ENCODE measurements at regions not wholly inside any gene's neighbourhood (a gene's known extent, or its start where the extent isn't known, plus 50 kb on each side); places are given as distances from the start of the nearest gene placed in this dataset.

DNA sequence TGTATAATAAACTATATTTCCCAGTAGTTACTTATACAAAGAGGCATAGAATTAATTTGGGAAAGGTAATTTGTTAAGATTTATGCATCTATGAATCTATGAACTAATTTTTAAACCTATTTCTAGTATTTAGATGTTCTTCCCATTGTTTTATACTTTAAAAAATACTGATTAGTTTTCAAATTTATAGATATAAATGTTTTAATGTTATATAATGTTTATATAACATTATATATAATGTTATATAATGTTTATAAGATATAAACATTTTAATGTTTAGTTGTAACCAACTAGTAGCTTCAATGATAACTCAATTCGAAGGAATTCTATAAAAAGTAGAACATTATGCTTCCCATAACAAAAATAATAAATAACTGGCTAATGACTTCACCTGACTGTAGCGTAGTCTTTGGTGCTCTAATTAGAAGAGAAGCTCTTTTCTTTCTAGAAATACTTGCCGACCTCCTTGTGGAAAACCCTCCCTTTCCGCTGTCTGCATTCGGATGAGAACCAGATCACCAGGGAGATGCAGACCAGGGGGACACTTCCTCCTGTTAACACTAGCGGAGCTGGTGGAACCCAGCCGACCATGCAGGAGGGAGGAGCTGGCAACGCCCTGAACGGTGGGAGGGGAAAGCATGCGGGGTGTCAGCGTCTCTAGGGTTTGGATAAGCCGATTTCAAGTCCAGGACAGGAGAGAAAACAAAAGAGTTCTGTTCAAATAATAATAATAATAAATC lies 158.4 kb downstream of the OR2B2 start:
- ATAC-seq: peak; percentile 65
- no peak for TF ChIP-seq TSHZ2 (CRISPR knock-in tag; IDR thresholded peaks at IDR 0.05)
- no peak for TF ChIP-seq OSR1 (CRISPR knock-in tag; IDR thresholded peaks at IDR 0.05)
- peak; percentile 78; the same call in 1 of the 2 replicates for TF ChIP-seq TCF4 (CRISPR knock-in tag; IDR thresholded peaks at IDR 0.05; ENCODE audit: borderline replicate concordance)
- TF ChIP-seq, protein P1, sequence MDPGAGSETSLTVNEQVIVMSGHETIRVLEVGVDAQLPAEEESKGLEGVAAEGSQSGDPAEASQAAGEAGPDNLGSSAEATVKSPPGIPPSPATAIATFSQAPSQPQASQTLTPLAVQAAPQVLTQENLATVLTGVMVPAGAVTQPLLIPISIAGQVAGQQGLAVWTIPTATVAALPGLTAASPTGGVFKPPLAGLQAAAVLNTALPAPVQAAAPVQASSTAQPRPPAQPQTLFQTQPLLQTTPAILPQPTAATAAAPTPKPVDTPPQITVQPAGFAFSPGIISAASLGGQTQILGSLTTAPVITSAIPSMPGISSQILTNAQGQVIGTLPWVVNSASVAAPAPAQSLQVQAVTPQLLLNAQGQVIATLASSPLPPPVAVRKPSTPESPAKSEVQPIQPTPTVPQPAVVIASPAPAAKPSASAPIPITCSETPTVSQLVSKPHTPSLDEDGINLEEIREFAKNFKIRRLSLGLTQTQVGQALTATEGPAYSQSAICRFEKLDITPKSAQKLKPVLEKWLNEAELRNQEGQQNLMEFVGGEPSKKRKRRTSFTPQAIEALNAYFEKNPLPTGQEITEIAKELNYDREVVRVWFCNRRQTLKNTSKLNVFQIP (CRISPR knock-in tag; IDR thresholded peaks at IDR 0.05; ENCODE audit: borderline replicate concordance, low read depth): no peak
- no peak for TF ChIP-seq ESRRG (CRISPR knock-in tag; IDR thresholded peaks at IDR 0.05)
- TF ChIP-seq SNAI2 (CRISPR knock-in tag; IDR thresholded peaks at IDR 0.05): no peak
- TF ChIP-seq ZNF8 (CRISPR knock-in tag; IDR thresholded peaks at IDR 0.05): no peak
- no peak for TF ChIP-seq ZFP3 (CRISPR knock-in tag; IDR thresholded peaks at IDR 0.05)

GRCh38 chr6:27752038-27752885 lies 159.9 kb downstream of the OR2B2 start:
- peak; percentile 90 for ATAC-seq
- TF ChIP-seq PATZ1 (CRISPR knock-in tag; IDR thresholded peaks at IDR 0.05; ENCODE audit: borderline replicate concordance): no peak
- TF ChIP-seq, protein P2, sequence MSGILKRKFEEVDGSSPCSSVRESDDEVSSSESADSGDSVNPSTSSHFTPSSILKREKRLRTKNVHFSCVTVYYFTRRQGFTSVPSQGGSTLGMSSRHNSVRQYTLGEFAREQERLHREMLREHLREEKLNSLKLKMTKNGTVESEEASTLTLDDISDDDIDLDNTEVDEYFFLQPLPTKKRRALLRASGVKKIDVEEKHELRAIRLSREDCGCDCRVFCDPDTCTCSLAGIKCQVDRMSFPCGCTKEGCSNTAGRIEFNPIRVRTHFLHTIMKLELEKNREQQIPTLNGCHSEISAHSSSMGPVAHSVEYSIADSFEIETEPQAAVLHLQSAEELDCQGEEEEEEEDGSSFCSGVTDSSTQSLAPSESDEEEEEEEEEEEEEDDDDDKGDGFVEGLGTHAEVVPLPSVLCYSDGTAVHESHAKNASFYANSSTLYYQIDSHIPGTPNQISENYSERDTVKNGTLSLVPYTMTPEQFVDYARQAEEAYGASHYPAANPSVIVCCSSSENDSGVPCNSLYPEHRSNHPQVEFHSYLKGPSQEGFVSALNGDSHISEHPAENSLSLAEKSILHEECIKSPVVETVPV (CRISPR knock-in tag; IDR thresholded peaks at IDR 0.05): 0 out of 2 replicates have a peak, but pooled peaks have one; percentile 11

DNA sequence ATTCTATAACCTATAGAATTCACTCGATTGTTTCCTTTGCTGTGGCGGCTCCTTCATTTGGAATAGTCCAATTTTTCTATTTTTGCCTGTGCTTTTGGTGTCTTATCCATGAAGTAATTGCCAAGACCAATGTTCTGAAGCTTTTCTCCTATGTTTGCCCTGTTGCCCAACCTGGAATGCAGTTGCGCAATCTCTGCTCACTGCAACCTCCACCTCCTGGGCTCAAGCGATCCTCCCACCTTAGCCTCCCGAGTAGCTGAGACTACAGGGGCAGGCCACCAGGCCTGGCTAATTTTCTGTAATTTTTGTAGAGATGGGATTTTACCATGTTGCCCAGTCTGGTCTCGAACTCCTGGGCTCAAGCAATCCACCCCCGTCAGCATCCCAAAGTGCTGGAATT lies 163.5 kb downstream of the OR2B2 start:
- no peak for ATAC-seq
- no peak for TF ChIP-seq ZC3H10 (CRISPR knock-in tag; IDR thresholded peaks at IDR 0.05)
- no peak for TF ChIP-seq ZFP3 (CRISPR knock-in tag; IDR thresholded peaks at IDR 0.05)
- TF ChIP-seq PATZ1 (CRISPR knock-in tag; IDR thresholded peaks at IDR 0.05; ENCODE audit: borderline replicate concordance): no peak
- no peak for TF ChIP-seq ZNF70 (CRISPR knock-in tag; IDR thresholded peaks at IDR 0.05)
- TF ChIP-seq TCF4 (CRISPR knock-in tag; IDR thresholded peaks at IDR 0.05; ENCODE audit: borderline replicate concordance): no peak
- no peak for TF ChIP-seq ESRRG (CRISPR knock-in tag; IDR thresholded peaks at IDR 0.05)
- no peak for TF ChIP-seq TSHZ2 (CRISPR knock-in tag; IDR thresholded peaks at IDR 0.05)
- TF ChIP-seq GLIS3 (CRISPR knock-in tag; IDR thresholded peaks at IDR 0.05): no peak
- no peak for TF ChIP-seq ZNF565 (CRISPR knock-in tag; conservative IDR thresholded peaks at IDR 0.05; ENCODE audit: low read depth)
- TF ChIP-seq BACH2 (CRISPR knock-in tag; IDR thresholded peaks at IDR 0.05; ENCODE audit: borderline replicate concordance): no peak
- TF ChIP-seq, protein P3, sequence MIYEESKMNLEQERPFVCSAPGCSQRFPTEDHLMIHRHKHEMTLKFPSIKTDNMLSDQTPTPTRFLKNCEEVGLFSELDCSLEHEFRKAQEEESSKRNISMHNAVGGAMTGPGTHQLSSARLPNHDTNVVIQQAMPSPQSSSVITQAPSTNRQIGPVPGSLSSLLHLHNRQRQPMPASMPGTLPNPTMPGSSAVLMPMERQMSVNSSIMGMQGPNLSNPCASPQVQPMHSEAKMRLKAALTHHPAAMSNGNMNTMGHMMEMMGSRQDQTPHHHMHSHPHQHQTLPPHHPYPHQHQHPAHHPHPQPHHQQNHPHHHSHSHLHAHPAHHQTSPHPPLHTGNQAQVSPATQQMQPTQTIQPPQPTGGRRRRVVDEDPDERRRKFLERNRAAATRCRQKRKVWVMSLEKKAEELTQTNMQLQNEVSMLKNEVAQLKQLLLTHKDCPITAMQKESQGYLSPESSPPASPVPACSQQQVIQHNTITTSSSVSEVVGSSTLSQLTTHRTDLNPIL (CRISPR knock-in tag; IDR thresholded peaks at IDR 0.05; ENCODE audit: low read depth): no peak
- TF ChIP-seq CSDC2 (CRISPR knock-in tag; IDR thresholded peaks at IDR 0.05): no peak
- TF ChIP-seq, protein P1 (CRISPR knock-in tag; IDR thresholded peaks at IDR 0.05; ENCODE audit: borderline replicate concordance, low read depth): no peak
- no peak for TF ChIP-seq SNAI2 (CRISPR knock-in tag; IDR thresholded peaks at IDR 0.05)
- TF ChIP-seq TOX (CRISPR knock-in tag; IDR thresholded peaks at IDR 0.05; ENCODE audit: borderline replicate concordance): no peak
